GM23338 (cell line): ENCODE measurements at regions not wholly inside any gene's neighbourhood (a gene's known extent, or its start where the extent isn't known, plus 50 kb on each side); places are given as distances from the start of the nearest gene placed in this dataset.

Source experiments
- CTCF ChIP-seq, 2 experiments: fragments of 200-600 bp in 1 of 2; sonication (generic) in 1 of 2; conservative IDR thresholded peaks; 2 replicates each; pipeline versions ENCODE4 v1.5.1 to v1.6.1; 2016 to 2017; ENCODE audit warnings: antibody characterized with exemption in 2 of 2, low read depth in 2 of 2, mild to moderate bottlenecking in 2 of 2, moderate library complexity in 1 of 2
- EZH2phosphoT487 ChIP-seq: fragments of 200-600 bp; sonication (generic); IDR thresholded peaks from one replicate; pipeline ENCODE4 v1.8.1; 2018; ENCODE audit warnings: antibody characterized with exemption; ENCODE audit not compliant: unreplicated experiment
- JUNB ChIP-seq: IDR thresholded peaks from one replicate; pipeline ENCODE4 v1.6.1; 2016; ENCODE audit warnings: antibody characterized with exemption; ENCODE audit not compliant: unreplicated experiment
- ZNF331 ChIP-seq: fragments of 250-450 bp; sonication (Bioruptor Pico); IDR thresholded peaks from 2 replicates; pipeline ENCODE4 v1.5.0; 2020; ENCODE audit warnings: low read depth, mild to moderate bottlenecking, moderate library complexity

- TF ChIP-seq ZNF331 (CRISPR knock-in tag) (no peak), CTCF (conservative IDR thresholded peaks at IDR 0.05; ENCODE audit: low read depth in 2 of 2) (no peak), EZH2phosphoT487 (no peak), JUNB (no peak)
These were observed 120.5 kb upstream of the COPS8 start for GRCh38 chr2:236965021-236965840.
